ENCODE measurements at regions not wholly inside any gene's neighbourhood (a gene's known extent, or its start where the extent isn't known, plus 50 kb on each side); places are given as distances from the start of the nearest gene placed in this dataset.

DNA sequence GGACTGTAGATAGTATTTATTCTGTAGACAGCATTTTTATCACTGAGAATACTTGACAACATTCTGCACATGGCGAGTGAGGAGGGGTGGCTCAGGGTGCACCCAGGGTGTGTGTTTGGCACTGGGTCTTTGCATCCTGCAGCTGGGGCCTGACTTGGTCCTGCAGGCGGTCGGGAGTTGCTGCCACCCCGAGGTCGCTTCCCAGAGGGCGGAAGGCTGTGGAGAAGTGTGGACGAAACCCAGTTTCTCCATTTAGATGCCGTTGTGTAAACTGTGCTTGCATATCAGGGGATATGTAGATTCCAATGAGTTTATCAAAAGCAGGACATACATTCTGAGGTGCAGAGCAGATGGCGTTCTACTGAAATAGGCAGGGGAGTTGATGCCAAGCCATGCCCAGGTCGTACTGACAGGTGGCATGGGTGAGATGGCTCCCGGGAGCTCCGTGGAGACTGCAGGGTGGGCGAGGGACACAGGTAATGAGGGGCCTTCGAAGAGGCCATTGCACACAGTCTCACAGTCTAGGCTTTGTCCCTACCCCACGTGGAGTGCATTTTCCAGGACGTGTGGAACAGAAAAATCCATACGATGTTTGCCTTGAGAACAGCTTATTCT, 74.5 kb downstream of the RTP5 start:
- Histone ChIP-seq H4K91ac (replicated peaks; ENCODE audit: insufficient read length, low read length) (no peak overlapping the region), H2BK20ac (ENCODE audit: low read length) (no peak overlapping the region), H3K79me2 (ENCODE audit: control insufficient read depth in 1 of 2, insufficient read depth in 2 of 2, low read length in 2 of 2) (no peaks in the 10 kb centered on the region; a peak in 1 of 4 replicates), H3K4ac (replicated peaks; ENCODE audit: insufficient read length, low read depth, low read length) (no peak overlapping the region), H2BK120ac (replicated peaks; ENCODE audit: low read depth, low read length) (no peak overlapping the region), H3K4me3 (ENCODE audit: extremely low read depth in 1 of 4, insufficient read depth in 2 of 4, low read depth in 3 of 4, low read length in 4 of 4) (no peak overlapping the region), H3K9me3 (ENCODE audit: insufficient read depth in 2 of 2, low read depth in 1 of 2, low read length in 1 of 2) (peaks cover 5 to 9% of the 10 kb centered on the region in 2 experiments; a peak in 3 of 4 replicates), H3K27ac (ENCODE audit: low read depth, low read length) (no peak overlapping the region), H4K5ac (ENCODE audit: insufficient read length, low read depth, low read length) (no peak overlapping the region), H2BK5ac (ENCODE audit: low read depth, low read length) (no peak overlapping the region), H3K18ac (ENCODE audit: extremely low read depth, low read length) (no peak overlapping the region), H4K8ac (ENCODE audit: extremely low read depth, insufficient read depth, low read length) (no peak overlapping the region), H2BK12ac (ENCODE audit: low read depth, low read length) (no peak overlapping the region), H3K4me2 (ENCODE audit: insufficient read depth in 1 of 2, low read depth in 2 of 2, low read length in 2 of 2) (no peak overlapping the region), H3K56ac (replicated peaks; ENCODE audit: insufficient read length, low read depth, low read length) (no peak overlapping the region), H3K23ac (ENCODE audit: insufficient read length) (no peak overlapping the region), H3K36me3 (ENCODE audit: control insufficient read depth in 2 of 4, insufficient read depth in 4 of 4, low read length in 3 of 4) (no peaks in the 10 kb centered on the region), H2AFZ (ENCODE audit: low read length) (no peak overlapping the region), H3K23me2 (ENCODE audit: low read depth, low read length) (peaks cover 10% of the 10 kb centered on the region; the same call in 1 of the 2 replicates), H3K79me1 (ENCODE audit: low read depth, low read length) (no peaks in the 10 kb centered on the region), H2BK15ac (ENCODE audit: low read length) (no peak overlapping the region; the same call in 1 of the 2 replicates), H3K4me1 (replicated peaks in 1 of 4; ENCODE audit: control insufficient read depth in 3 of 4, insufficient read depth in 4 of 4, low read length in 3 of 4) (peaks cover 0 to 18% (median 8%) of the 10 kb centered on the region in 4 experiments; a peak in 4 of 7 replicates), H3K14ac (ENCODE audit: insufficient read length) (no peak overlapping the region), H3K9ac (replicated peaks in 1 of 4; ENCODE audit: extremely low read depth in 1 of 4, low read depth in 3 of 4, low read length in 3 of 4) (no peak overlapping the region), H3K27me3 (replicated peaks in 1 of 4; ENCODE audit: control insufficient read depth in 3 of 4, extremely low read depth in 1 of 4, insufficient read depth in 3 of 4, low read length in 3 of 4) (peaks cover 0 to 19% (median 8%) of the 10 kb centered on the region in 4 experiments; a peak in 4 of 7 replicates), H4K20me1 (replicated peaks in 1 of 2; ENCODE audit: control insufficient read depth in 1 of 2, insufficient read depth in 2 of 2, low read length in 2 of 2) (peaks cover 2 to 18% of the 10 kb centered on the region in 2 experiments), H2AK5ac (ENCODE audit: low read depth, low read length) (no peak overlapping the region)
- WGBS, 2 experiments (ENCODE audit: extremely low coverage in 1 of 2, insufficient coverage in 1 of 2, insufficient read length in 1 of 2, insufficient replicate concordance in 2 of 2, low coverage in 1 of 2, low lambda C conversion rate in 2 of 2, missing lambda C conversion rate in 1 of 2) = 85% methylated on average over 17 of the region's 17 CpGs; no CpG with 5 or more reads in 1 of the 2 experiments
- FAIRE-seq (no peak), DNase-seq (ENCODE audit: low read depth in 1 of 2, low spot score in 2 of 2) (no peak)
- ChIA-PET POLR2A (ENCODE audit: partially characterized antibody) (no interaction called here), CTCF (ENCODE audit: partially characterized antibody) (interaction anchor here (0.6 to 0.7 kb wide), 2 partner anchors 66 to 250 kb away, joined by 3 read pairs; no protein-coding TSS in a partner anchor)
- TF ChIP-seq BACH1 (IDR thresholded peaks at IDR 0.05; ENCODE audit: low read length) (no peak), POLR2A (IDR thresholded peaks at IDR 0.05; ENCODE audit: control extremely low read depth in 1 of 2, low read depth in 2 of 2, low read length in 2 of 2) (no peak), TCF12 (IDR thresholded peaks at IDR 0.05; ENCODE audit: low read depth, low read length) (no peak), SIRT6 (IDR thresholded peaks at IDR 0.05; ENCODE audit: low read length) (no peak), HDAC2 (IDR thresholded peaks at IDR 0.05; ENCODE audit: borderline replicate concordance in 1 of 2, low read depth in 2 of 2, low read length in 2 of 2) (no peak), EGR1 (IDR thresholded peaks at IDR 0.05; ENCODE audit: borderline replicate concordance, low read depth, low read length) (no peak), ZNF274 (IDR thresholded peaks at IDR 0.05; ENCODE audit: borderline replicate concordance, extremely low read depth, low read length) (no peak)

All from H1 (cell line).